HCT116 (cell line): ENCODE measurements at regions not wholly inside any gene's neighbourhood (a gene's known extent, or its start where the extent isn't known, plus 50 kb on each side); places are given as distances from the start of the nearest gene placed in this dataset.

Source experiments
- ATAC-seq: fragments of 200-7000 bp; cut with Tn5 transposase; 2 replicates; pipeline ENCODE4 v1.9.1; 2020; ENCODE audit warnings: mild to moderate bottlenecking, moderate library complexity
- BruUV-seq: library from RNA; stranded (reverse); fragments of 400-500 nt; replicated peaks from 2 replicates; lab custom pipeline; 2021; lab: Mats Ljungman, UMichigan
- CTCF ChIA-PET: fragments of 300-600 bp; sonication (Branson Sonifier 250); formaldehyde crosslinking; loops from one replicate; lab custom pipeline; 2021; ENCODE audit warnings: antibody characterized with exemption; lab: Charles Lee
- POLR2A ChIA-PET: fragments of 300-600, 350-600 bp; sonication (Branson Sonifier 250); formaldehyde crosslinking; loops from one replicate; lab custom pipeline; 2021; ENCODE audit warnings: antibody characterized with exemption; lab: Charles Lee
- RAD21 ChIA-PET, 2 experiments: fragments of 300-600 bp; sonication (Branson Sonifier 250); formaldehyde crosslinking; loops; one replicate each; lab custom pipeline; 2023; ENCODE audit warnings: low total read pairs in 2 of 2; ENCODE audit not compliant: uncharacterized antibody in 2 of 2, unreplicated experiment in 2 of 2, low non-redundant PET in 1 of 2; lab: Charles Lee
- DNase-seq: peaks from one replicate; pipeline ENCODE4 v3.0.0-alpha.2; 2010; ENCODE audit warnings: low read depth, low spot score
- H2AFZ ChIP-seq: fragments of 200-600 bp; shearing (Covaris generic), sonication (generic); 2 replicates; pipeline ENCODE4 v1.6.1; 2017; ENCODE audit warnings: low read depth, mixed run types, mixed read lengths, antibody characterized with exemption, low read length; ENCODE audit not compliant: poor library complexity, severe bottlenecking
- H3K27ac ChIP-seq: 2 replicates; pipeline ENCODE4 v1.5.1; 2012; ENCODE audit warnings: low read depth, low read length
- H3K27me3 ChIP-seq: fragments of 200-600 bp; sonication (generic); 2 replicates; pipeline ENCODE4 v1.6.1; 2016; ENCODE audit warnings: mixed run types, low read length, mixed read lengths; ENCODE audit not compliant: insufficient read depth
- H3K36me3 ChIP-seq, 2 experiments: fragments of 200-500 bp in 1 of 2; fragments of 200-600 bp in 1 of 2; sonication (Bioruptor generic) in 1 of 2; sonication (generic) in 1 of 2; 2 replicates each; pipeline versions ENCODE4 v1.5.1 to v1.6.1; 2014 to 2016; ENCODE audit warnings: low read length in 2 of 2, inconsistent platforms in 1 of 2, mixed read lengths in 1 of 2, mixed run types in 1 of 2; ENCODE audit not compliant: insufficient read depth in 2 of 2, control insufficient read depth in 1 of 2
- H3K4me1 ChIP-seq, 2 experiments: fragments of 200-600 bp in 1 of 2; sonication (generic) in 1 of 2; 2 replicates each; pipeline versions ENCODE4 v1.5.1 to v1.6.1; 2012 to 2017; ENCODE audit warnings: low read length in 2 of 2, inconsistent platforms in 1 of 2, mild to moderate bottlenecking in 1 of 2, mixed read lengths in 1 of 2, mixed run types in 1 of 2, moderate library complexity in 1 of 2; ENCODE audit not compliant: insufficient read depth in 2 of 2, control insufficient read depth in 1 of 2
- H3K4me2 ChIP-seq: fragments of 200-600 bp; sonication (generic); 2 replicates; pipeline ENCODE4 v1.6.1; 2017; ENCODE audit warnings: mixed run types, low read length, mixed read lengths
- H3K4me3 ChIP-seq, 2 experiments: fragments of 200-600 bp in 1 of 2; sonication (generic) in 1 of 2; replicated peaks in 1 of 2; 2 replicates each; pipeline ENCODE4 v1.5.1; 2011 to 2016; ENCODE audit warnings: low read length in 2 of 2, control low read depth in 1 of 2, low read depth in 1 of 2, mild to moderate bottlenecking in 1 of 2, mixed read lengths in 1 of 2, mixed run types in 1 of 2
- H3K79me2 ChIP-seq: fragments of 200-600 bp; sonication (generic); 2 replicates; pipeline ENCODE4 v1.6.1; 2017; ENCODE audit warnings: mild to moderate bottlenecking, mixed run types, low read length, moderate library complexity, mixed read lengths; ENCODE audit not compliant: insufficient read depth
- H3K9ac ChIP-seq: fragments of 200-600 bp; sonication (generic); 2 replicates; pipeline ENCODE4 v1.6.1; 2016; ENCODE audit warnings: low read length, mixed read lengths
- H3K9me2 ChIP-seq: fragments of 200-600 bp; sonication (generic), shearing (Covaris generic); 2 replicates; pipeline ENCODE4 v1.6.1; 2017; ENCODE audit warnings: mixed run types, mild to moderate bottlenecking, moderate library complexity; ENCODE audit not compliant: insufficient read depth
- H3K9me3 ChIP-seq, 2 experiments: fragments of 200-500 bp in 1 of 2; fragments of 200-600 bp in 1 of 2; sonication (Bioruptor generic) in 1 of 2; sonication (generic) in 1 of 2; 2 replicates each; pipeline ENCODE4 v1.6.1; 2014 to 2017; ENCODE audit warnings: low read length in 2 of 2, mixed read lengths in 2 of 2, inconsistent platforms in 1 of 2, low read depth in 1 of 2, mild to moderate bottlenecking in 1 of 2, mixed run types in 1 of 2, moderate library complexity in 1 of 2; ENCODE audit not compliant: control insufficient read depth in 1 of 2, insufficient read depth in 1 of 2
- H4K20me1 ChIP-seq: fragments of 200-600 bp; sonication (generic), shearing (Covaris generic); 2 replicates; pipeline ENCODE4 v1.6.1; 2017; ENCODE audit warnings: mixed run types, mild to moderate bottlenecking, moderate library complexity; ENCODE audit not compliant: insufficient read depth
- CBX3 ChIP-seq: IDR thresholded peaks from 2 replicates; pipeline ENCODE4 v1.6.1; 2012; ENCODE audit warnings: low read depth
- EGR1 ChIP-seq: IDR thresholded peaks from 2 replicates; pipeline ENCODE4 v1.6.1; 2012; ENCODE audit warnings: low read depth
- EZH2phosphoT487 ChIP-seq: fragments of 200-600 bp; IDR thresholded peaks from 2 replicates; pipeline ENCODE4 v1.6.1; 2018; ENCODE audit warnings: antibody characterized with exemption, borderline replicate concordance
- JUND ChIP-seq: IDR thresholded peaks from 2 replicates; pipeline ENCODE4 v1.6.1; 2012
- POLR2A ChIP-seq: IDR thresholded peaks from 2 replicates; pipeline ENCODE4 v1.7.0; 2011; ENCODE audit warnings: borderline replicate concordance; ENCODE audit not compliant: insufficient read depth, insufficient read length; ENCODE audit errors: extremely low read depth
- POLR2AphosphoS5 ChIP-seq: IDR thresholded peaks from 2 replicates; pipeline ENCODE4 v1.6.1; 2011; ENCODE audit warnings: mild to moderate bottlenecking, low read depth, low read length, moderate library complexity
- RAD21 ChIP-seq: IDR thresholded peaks from 2 replicates; pipeline ENCODE4 v1.6.1; 2012; ENCODE audit warnings: low read depth, mild to moderate bottlenecking
- REST ChIP-seq: IDR thresholded peaks from 2 replicates; pipeline ENCODE4 v1.6.1; 2012; ENCODE audit warnings: low read depth
- SIN3A ChIP-seq: IDR thresholded peaks from 2 replicates; pipeline ENCODE4 v1.6.1; 2012; ENCODE audit warnings: low read depth
- SRF ChIP-seq: IDR thresholded peaks from 2 replicates; pipeline ENCODE4 v1.6.1; 2012; ENCODE audit warnings: low read depth
- TCF7L2 ChIP-seq: IDR thresholded peaks from 2 replicates; pipeline ENCODE4 v1.7.0; 2011; ENCODE audit warnings: borderline replicate concordance, inconsistent platforms; ENCODE audit not compliant: insufficient read depth, insufficient read length; ENCODE audit errors: extremely low read depth
- YY1 ChIP-seq: IDR thresholded peaks from 2 replicates; pipeline ENCODE4 v1.6.1; 2011; ENCODE audit warnings: low read length, low read depth, moderate library complexity, mild to moderate bottlenecking; ENCODE audit not compliant: insufficient replicate concordance; ENCODE audit errors: extremely low read depth
- ZBTB33 ChIP-seq: IDR thresholded peaks from 2 replicates; pipeline ENCODE4 v1.6.1; 2011; ENCODE audit warnings: mild to moderate bottlenecking, low read length, moderate library complexity; ENCODE audit not compliant: insufficient replicate concordance; ENCODE audit errors: extremely low read depth
- ZNF274 ChIP-seq: fragments of 200-500 bp; sonication (Bioruptor generic); IDR thresholded peaks from 2 replicates; pipeline ENCODE4 v1.6.1; 2014; ENCODE audit warnings: mild to moderate bottlenecking, low read depth, low read length, inconsistent platforms
- intact Hi-C: fragments of 100-400 bp; cut with micrococcal nuclease; formaldehyde crosslinking; loops from 2 replicates; pipeline ENCODE4 v1.10.0; 2022

DNA sequence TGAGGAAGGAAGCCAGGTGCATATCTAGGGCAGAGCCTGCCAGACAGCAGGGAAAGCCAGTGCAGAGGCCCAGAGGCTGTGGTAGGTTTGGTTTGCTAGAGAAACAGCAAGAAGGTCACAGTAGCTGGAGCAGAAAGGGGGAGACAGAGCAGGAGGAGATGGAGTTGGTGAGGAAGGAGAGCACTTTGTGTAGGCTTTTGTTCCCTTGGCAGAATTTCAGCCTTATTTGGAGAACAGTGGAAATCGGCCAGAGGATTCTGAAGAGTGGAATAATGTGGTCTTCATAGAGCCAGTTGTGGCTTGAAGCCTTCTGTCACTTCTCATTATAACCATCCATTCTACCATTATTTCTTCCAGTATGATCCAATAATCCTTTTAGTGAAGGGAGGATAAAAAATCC is 212.9 kb upstream of the FAR2 start:
- no peak overlapping the region for H3K27ac ChIP-seq
- H2AFZ ChIP-seq: no peak overlapping the region
- no peak overlapping the region for H3K4me2 ChIP-seq
- no peak overlapping the region for H3K4me3 ChIP-seq
- DNase-seq (no peak), ATAC-seq (no peak)
- H3K9me3 ChIP-seq: no peaks in the 10 kb centered on the region
- H3K9ac ChIP-seq: no peak overlapping the region
- ChIA-PET CTCF (no interaction called here), RAD21 (no interaction called here), POLR2A (no interaction called here)
- intact Hi-C loops: no loop called here
- peaks cover 0 to 3% of the 10 kb centered on the region in 2 experiments; a peak in 1 of 4 replicates for H3K4me1 ChIP-seq
- H4K20me1 ChIP-seq: no peaks in the 10 kb centered on the region
- no peaks in the 10 kb centered on the region for H3K9me2 ChIP-seq
- H3K36me3 ChIP-seq: no peaks in the 10 kb centered on the region
- no peaks in the 10 kb centered on the region for H3K27me3 ChIP-seq
- BruUV-seq: no TSS peak
- TF ChIP-seq JUND (no peak), SRF (no peak), EGR1 (no peak), CBX3 (no peak), RAD21 (no peak), YY1 (no peak), SIN3A (no peak), ZNF274 (no peak), TCF7L2 (no peak), POLR2A (no peak), REST (no peak), EZH2phosphoT487 (no peak), POLR2AphosphoS5 (no peak), ZBTB33 (no peak)
- no peaks in the 10 kb centered on the region for H3K79me2 ChIP-seq
